Astrocyte (in vitro differentiated cells and primary cell): ENCODE measurements at regions not wholly inside any gene's neighbourhood (a gene's known extent, or its start where the extent isn't known, plus 50 kb on each side); places are given as distances from the start of the nearest gene placed in this dataset.
"Not testable (repeated sequence)": the region's sequence is repeated elsewhere in the genome, so short reads cannot be mapped to it uniquely, and the experiment has no call there.

Source experiments
- DNase-seq: peaks from one replicate; pipeline ENCODE4 v3.0.0-alpha.2; 2010; ENCODE audit warnings: low read depth
- FAIRE-seq: peaks from 2 replicates; lab custom pipeline; 2011; peaks lifted over from hg19 to GRCh38; lab: Jason Lieb, UNC
- H2AFZ ChIP-seq: 2 replicates; pipeline ENCODE4 v1.6.0; 2012; ENCODE audit warnings: low read depth, low read length, inconsistent platforms
- H3K27ac ChIP-seq: 2 replicates; pipeline ENCODE4 v1.5.1; 2011; ENCODE audit warnings: low read depth, low read length, inconsistent platforms
- H3K27me3 ChIP-seq: 2 replicates; pipeline ENCODE4 v1.6.0; 2011; ENCODE audit warnings: low read length, inconsistent platforms; ENCODE audit not compliant: insufficient read depth
- H3K36me3 ChIP-seq: 2 replicates; pipeline ENCODE4 v1.5.1; 2011; ENCODE audit warnings: low read length, inconsistent platforms; ENCODE audit not compliant: insufficient read depth
- H3K4me1 ChIP-seq: 2 replicates; pipeline ENCODE4 v1.5.1; 2011; ENCODE audit warnings: low read length, inconsistent platforms; ENCODE audit not compliant: insufficient read depth
- H3K4me2 ChIP-seq: 2 replicates; pipeline ENCODE4 v1.6.0; 2012; ENCODE audit warnings: low read length, inconsistent platforms
- H3K4me3 ChIP-seq: 2 replicates; pipeline ENCODE4 v1.5.1; 2011; ENCODE audit warnings: low read depth, mild to moderate bottlenecking, low read length, inconsistent platforms; ENCODE audit not compliant: insufficient read depth
- H3K79me2 ChIP-seq: 2 replicates; pipeline ENCODE4 v1.6.0; 2012; ENCODE audit warnings: mild to moderate bottlenecking, low read length, inconsistent platforms; ENCODE audit not compliant: insufficient read depth
- H3K9ac ChIP-seq: 2 replicates; pipeline ENCODE4 v1.6.0; 2012; ENCODE audit warnings: mild to moderate bottlenecking, low read length, inconsistent platforms
- H3K9me3 ChIP-seq: 2 replicates; pipeline ENCODE4 v1.5.1; 2012; ENCODE audit warnings: low read depth, mild to moderate bottlenecking, low read length, inconsistent platforms; ENCODE audit not compliant: insufficient read depth
- H4K20me1 ChIP-seq: 2 replicates; pipeline ENCODE4 v1.6.0; 2012; ENCODE audit warnings: low read length, inconsistent platforms; ENCODE audit not compliant: insufficient read depth
- H3K27ac Mint-ChIP-seq: one replicate; pipeline ENCODE4 v1.8.0; 2021; ENCODE audit warnings: mild to moderate bottlenecking, mixed read lengths; ENCODE audit not compliant: unreplicated experiment
- H3K27me3 Mint-ChIP-seq: one replicate; pipeline ENCODE4 v1.8.0; 2021; ENCODE audit warnings: low read depth, mixed read lengths; ENCODE audit not compliant: unreplicated experiment
- H3K36me3 Mint-ChIP-seq: one replicate; pipeline ENCODE4 v1.8.0; 2021; ENCODE audit warnings: low read depth, mixed read lengths; ENCODE audit not compliant: unreplicated experiment
- H3K4me1 Mint-ChIP-seq: one replicate; pipeline ENCODE4 v1.8.0; 2021; ENCODE audit warnings: low read depth, mixed read lengths; ENCODE audit not compliant: unreplicated experiment
- H3K4me3 Mint-ChIP-seq: one replicate; pipeline ENCODE4 v1.8.0; 2021; ENCODE audit warnings: mild to moderate bottlenecking, moderate library complexity, mixed read lengths; ENCODE audit not compliant: unreplicated experiment
- H3K9me3 Mint-ChIP-seq: one replicate; pipeline ENCODE4 v1.8.0; 2021; ENCODE audit warnings: mild to moderate bottlenecking, mixed read lengths; ENCODE audit not compliant: unreplicated experiment
- EZH2 ChIP-seq: IDR thresholded peaks from 2 replicates; pipeline ENCODE4 v1.6.1; 2012; ENCODE audit warnings: mild to moderate bottlenecking, low read length, inconsistent platforms; ENCODE audit not compliant: insufficient read depth
- TF ChIP-seq, protein P1 (sequence below): IDR thresholded peaks from 2 replicates; pipeline ENCODE4 v1.5.1; 2011; ENCODE audit warnings: low read depth, mild to moderate bottlenecking, inconsistent platforms, low read length, moderate library complexity; ENCODE audit not compliant: insufficient read depth

DNA sequence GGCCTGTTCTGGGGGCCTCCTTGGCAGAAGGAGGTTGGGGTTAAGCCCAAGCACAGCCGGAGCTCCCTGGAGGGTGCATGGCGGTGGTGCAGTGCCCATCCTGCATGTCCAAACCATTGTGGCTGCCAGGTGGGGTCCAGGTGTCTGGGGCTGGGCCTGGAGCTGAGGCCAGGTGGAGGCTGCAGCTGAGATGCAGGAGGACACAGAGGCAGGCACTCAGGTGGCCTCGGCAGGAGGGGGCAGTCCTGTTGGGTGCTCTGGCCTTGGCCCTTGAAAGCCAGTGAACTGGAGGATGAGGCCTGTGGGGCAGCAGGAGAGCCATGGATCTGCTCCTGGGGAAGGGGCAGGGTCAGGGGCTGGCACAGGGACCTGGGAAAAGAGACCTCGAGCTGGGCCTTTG is 195.3 kb downstream of the OLFM1 start:
- H3K79me2 ChIP-seq: no peaks in the 10 kb centered on the region
- FAIRE-seq (no peak), DNase-seq (no peak)
- H3K4me3 Mint-ChIP-seq: no peak overlapping the region
- no peaks in the 10 kb centered on the region for H3K4me1 Mint-ChIP-seq
- H3K27ac ChIP-seq: no peak overlapping the region
- H2AFZ ChIP-seq: no peak overlapping the region
- H3K4me3 ChIP-seq: no peak overlapping the region
- no peaks in the 10 kb centered on the region for H4K20me1 ChIP-seq
- H3K9me3 ChIP-seq: no peaks in the 10 kb centered on the region
- peaks cover 49% of the 10 kb centered on the region for H3K27me3 Mint-ChIP-seq
- no peaks in the 10 kb centered on the region for H3K36me3 ChIP-seq
- H3K4me1 ChIP-seq: no peaks in the 10 kb centered on the region
- no peaks in the 10 kb centered on the region for H3K36me3 Mint-ChIP-seq
- H3K4me2 ChIP-seq: no peak overlapping the region
- H3K9ac ChIP-seq: no peak overlapping the region
- no peaks in the 10 kb centered on the region for H3K27me3 ChIP-seq
- H3K27ac Mint-ChIP-seq: no peak overlapping the region
- TF ChIP-seq, protein P1, sequence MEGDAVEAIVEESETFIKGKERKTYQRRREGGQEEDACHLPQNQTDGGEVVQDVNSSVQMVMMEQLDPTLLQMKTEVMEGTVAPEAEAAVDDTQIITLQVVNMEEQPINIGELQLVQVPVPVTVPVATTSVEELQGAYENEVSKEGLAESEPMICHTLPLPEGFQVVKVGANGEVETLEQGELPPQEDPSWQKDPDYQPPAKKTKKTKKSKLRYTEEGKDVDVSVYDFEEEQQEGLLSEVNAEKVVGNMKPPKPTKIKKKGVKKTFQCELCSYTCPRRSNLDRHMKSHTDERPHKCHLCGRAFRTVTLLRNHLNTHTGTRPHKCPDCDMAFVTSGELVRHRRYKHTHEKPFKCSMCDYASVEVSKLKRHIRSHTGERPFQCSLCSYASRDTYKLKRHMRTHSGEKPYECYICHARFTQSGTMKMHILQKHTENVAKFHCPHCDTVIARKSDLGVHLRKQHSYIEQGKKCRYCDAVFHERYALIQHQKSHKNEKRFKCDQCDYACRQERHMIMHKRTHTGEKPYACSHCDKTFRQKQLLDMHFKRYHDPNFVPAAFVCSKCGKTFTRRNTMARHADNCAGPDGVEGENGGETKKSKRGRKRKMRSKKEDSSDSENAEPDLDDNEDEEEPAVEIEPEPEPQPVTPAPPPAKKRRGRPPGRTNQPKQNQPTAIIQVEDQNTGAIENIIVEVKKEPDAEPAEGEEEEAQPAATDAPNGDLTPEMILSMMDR: no peak
- no peak for TF ChIP-seq EZH2
- no peaks in the 10 kb centered on the region for H3K9me3 Mint-ChIP-seq

DNA sequence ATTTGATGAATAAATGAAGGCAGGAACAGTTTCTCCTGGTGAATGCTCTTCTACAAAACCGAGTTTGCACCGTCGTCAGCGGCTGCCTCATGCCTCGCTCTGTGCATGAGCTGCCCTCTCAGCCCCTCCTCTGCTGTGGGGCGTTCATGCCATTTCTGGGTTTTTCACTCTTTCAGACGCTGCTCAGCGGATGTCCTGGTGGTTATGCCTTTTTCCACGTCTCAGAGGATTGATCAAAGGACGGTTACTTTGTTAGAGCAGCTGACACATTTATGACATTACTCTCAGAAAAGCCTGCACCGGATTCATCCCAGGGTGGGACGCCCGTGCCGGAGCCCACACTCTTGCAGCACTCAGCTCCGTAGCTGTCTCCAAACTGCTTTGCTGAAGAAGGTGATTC is 195.9 kb upstream of the PPP1R26 start:
- Histone ChIP-seq H3K36me3 (no peaks in the 10 kb centered on the region), H3K4me3 (no peak overlapping the region), H2AFZ (no peak overlapping the region), H3K27ac (no peak overlapping the region), H4K20me1 (no peaks in the 10 kb centered on the region), H3K4me2 (no peak overlapping the region), H3K9me3 (no peaks in the 10 kb centered on the region), H3K27me3 (no peaks in the 10 kb centered on the region), H3K9ac (no peak overlapping the region), H3K4me1 (no peaks in the 10 kb centered on the region), H3K79me2 (no peaks in the 10 kb centered on the region)
- Mint-ChIP-seq H3K4me3 (no peak overlapping the region), H3K4me1 (no peaks in the 10 kb centered on the region), H3K27ac (no peak overlapping the region), H3K36me3 (no peaks in the 10 kb centered on the region), H3K27me3 (peaks cover 42% of the 10 kb centered on the region), H3K9me3 (no peaks in the 10 kb centered on the region)
- TF ChIP-seq EZH2: no peak
- TF ChIP-seq, protein P1: no peak
- FAIRE-seq: no peak
- DNase-seq: no peak

DNA sequence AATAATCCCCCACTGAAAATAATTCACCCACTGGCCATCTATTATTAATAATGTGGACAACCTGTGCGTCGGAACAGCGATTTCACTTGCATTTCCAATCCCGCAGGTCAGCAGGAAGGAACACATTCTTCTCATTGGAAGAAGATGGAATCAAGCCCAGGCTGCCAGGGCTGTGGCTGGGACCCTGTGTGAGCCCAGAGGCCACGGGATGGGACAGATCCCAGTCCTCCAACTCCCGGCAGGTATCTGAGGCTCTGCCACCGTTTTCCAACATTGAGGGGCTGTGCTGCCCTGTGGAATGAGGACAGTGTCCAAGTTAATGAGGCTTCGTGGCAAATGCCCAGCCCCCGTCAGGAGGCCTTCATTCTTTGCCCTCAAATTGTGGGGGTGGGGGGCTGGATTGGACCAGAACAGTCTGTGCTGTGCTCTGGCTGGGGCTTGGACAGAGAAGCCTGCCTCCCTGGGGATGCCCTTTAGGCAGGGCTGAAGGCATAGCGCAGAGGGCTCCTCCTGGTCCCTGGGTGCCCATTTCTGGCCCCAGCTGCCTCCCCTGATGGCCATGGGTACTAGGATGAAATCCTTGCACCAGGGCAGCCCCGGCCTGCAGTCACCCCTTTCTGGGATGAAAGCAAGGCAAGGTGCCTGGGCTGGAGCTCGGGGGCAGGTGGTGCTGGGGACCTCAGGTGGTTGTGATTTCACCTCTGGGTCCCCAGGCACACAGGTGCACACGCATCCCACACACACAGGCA is 195.0 kb upstream of the PPP1R26 start:
- no peak overlapping the region for H3K4me3 ChIP-seq
- Mint-ChIP-seq H3K27me3 (peaks cover 41% of the 10 kb centered on the region), H3K4me3 (no peak overlapping the region), H3K4me1 (no peaks in the 10 kb centered on the region), H3K36me3 (no peaks in the 10 kb centered on the region), H3K9me3 (no peaks in the 10 kb centered on the region), H3K27ac (no peak overlapping the region)
- H4K20me1 ChIP-seq: no peaks in the 10 kb centered on the region
- H3K27me3 ChIP-seq: no peaks in the 10 kb centered on the region
- no peaks in the 10 kb centered on the region for H3K4me1 ChIP-seq
- no peak for DNase-seq
- no peaks in the 10 kb centered on the region for H3K36me3 ChIP-seq
- no peak overlapping the region for H2AFZ ChIP-seq
- no peak for FAIRE-seq
- H3K79me2 ChIP-seq: no peaks in the 10 kb centered on the region
- H3K4me2 ChIP-seq: no peak overlapping the region
- H3K9ac ChIP-seq: no peak overlapping the region
- H3K27ac ChIP-seq: no peak overlapping the region
- H3K9me3 ChIP-seq: no peaks in the 10 kb centered on the region
- no peak for TF ChIP-seq EZH2
- TF ChIP-seq, protein P1: no peak

DNA sequence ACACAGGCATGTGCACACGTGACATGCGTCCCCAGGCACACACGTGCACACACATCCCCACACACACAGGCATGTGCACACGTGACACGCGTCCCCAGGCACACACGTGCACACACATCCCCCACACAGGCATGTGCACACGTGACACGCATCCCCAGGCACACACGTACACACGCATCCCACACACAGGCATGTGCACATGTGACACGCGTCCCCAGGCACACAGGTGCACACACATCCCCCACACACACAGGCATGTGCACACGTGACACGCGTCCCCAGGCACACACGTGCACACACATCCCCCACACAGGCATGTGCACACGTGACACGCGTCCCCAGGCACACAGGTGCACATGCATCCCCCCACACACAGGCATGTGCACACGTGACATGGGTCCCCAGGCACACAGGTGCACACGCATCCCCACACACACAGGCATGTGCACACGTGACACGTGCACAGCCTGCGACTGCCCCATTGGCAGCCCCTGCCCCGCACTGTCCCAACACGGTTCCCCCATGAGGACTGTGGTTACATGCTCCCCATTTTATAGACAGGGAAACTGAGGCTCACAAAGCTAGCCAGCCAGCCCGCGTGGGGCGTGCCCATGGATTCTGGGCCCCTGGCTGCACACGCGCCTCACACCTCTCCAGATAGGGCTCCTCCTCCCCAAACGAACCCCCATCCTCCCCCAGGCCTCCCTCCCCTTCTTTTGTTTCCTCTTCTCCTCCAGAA is 193.2 kb upstream of the PPP1R26 start:
- H3K4me2 ChIP-seq, H3K4me1 ChIP-seq, H3K27ac Mint-ChIP-seq, H3K79me2 ChIP-seq, H2AFZ ChIP-seq, H4K20me1 ChIP-seq, H3K27me3 ChIP-seq, H3K4me3 Mint-ChIP-seq, DNase-seq, H3K36me3 ChIP-seq, H3K36me3 Mint-ChIP-seq, H3K9me3 Mint-ChIP-seq, H3K9me3 ChIP-seq, FAIRE-seq, H3K4me3 ChIP-seq, H3K4me1 Mint-ChIP-seq, H3K27ac ChIP-seq, H3K9ac ChIP-seq: not testable (repeated sequence)
- H3K27me3 Mint-ChIP-seq: peaks cover 43% of the 10 kb centered on the region
